Activated naive CD4-positive, alpha-beta T cell treated with anti-CD3 and anti-CD28 coated beads, Interleukin-2, amount 50 U/mL, for 24 hours (primary cell): ENCODE measurements at regions not wholly inside any gene's neighbourhood (a gene's known extent, or its start where the extent isn't known, plus 50 kb on each side); places are given as distances from the start of the nearest gene placed in this dataset.

ENCODE experiments used
- H3K27ac Mint-ChIP-seq: one replicate; pipeline ENCODE4 v1.8.0; 2021; ENCODE audit warnings: mild to moderate bottlenecking, mixed read lengths
- H3K27me3 Mint-ChIP-seq: one replicate; pipeline ENCODE4 v1.8.0; 2021; ENCODE audit warnings: mixed read lengths
- H3K36me3 Mint-ChIP-seq: one replicate; pipeline ENCODE4 v1.8.0; 2021; ENCODE audit warnings: mixed read lengths
- H3K4me1 Mint-ChIP-seq: one replicate; pipeline ENCODE4 v1.8.0; 2021; ENCODE audit warnings: mixed read lengths
- H3K4me3 Mint-ChIP-seq: one replicate; pipeline ENCODE4 v1.8.0; 2021; ENCODE audit warnings: mild to moderate bottlenecking, mixed read lengths
- H3K9me3 Mint-ChIP-seq: one replicate; pipeline ENCODE4 v1.8.0; 2021; ENCODE audit warnings: mixed read lengths

DNA sequence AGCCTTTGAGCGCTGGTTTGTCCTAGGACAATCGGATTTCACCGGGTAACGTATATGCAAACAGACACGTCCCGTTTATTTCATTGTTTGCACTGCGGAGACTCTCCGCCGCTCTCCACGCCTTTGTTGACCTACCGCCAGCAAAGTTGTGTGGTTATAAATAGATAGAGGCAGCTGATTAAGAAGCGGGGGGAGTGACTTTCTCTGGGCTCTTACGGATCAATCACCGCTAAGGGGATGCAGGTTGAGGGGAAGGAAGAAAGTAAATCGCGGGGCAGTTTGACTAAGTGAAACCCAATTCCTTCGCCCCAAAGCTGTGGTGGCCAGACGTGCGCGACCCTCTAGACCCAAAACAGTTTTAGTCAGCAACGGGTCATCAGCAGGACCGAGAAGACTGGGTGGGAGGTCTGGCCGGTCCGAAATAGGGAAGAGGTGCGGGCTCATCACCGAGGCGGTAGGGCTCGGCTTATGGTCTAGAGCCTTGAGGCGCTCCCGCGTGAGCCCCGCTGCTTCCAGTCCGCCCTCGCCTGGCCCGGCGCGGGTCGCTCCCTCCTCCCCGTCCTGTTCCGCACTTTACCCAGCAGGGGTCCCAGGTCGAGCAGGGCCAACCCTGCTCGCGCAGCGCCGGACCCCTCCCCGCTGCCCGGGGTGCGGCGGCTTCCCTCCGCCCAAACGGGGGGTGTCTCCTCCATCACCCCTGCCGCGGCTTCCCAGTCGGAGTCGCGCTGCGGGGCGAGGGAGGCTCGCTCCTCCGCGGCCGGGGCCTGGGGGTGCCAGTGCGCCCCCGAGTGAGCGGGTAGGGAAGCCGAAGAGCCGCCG is 120.8 kb upstream of the RRP15 start:
- Mint-ChIP-seq H3K27me3 (peaks cover 42% of the 10 kb centered on the region), H3K4me3 (peak overlapping the region; percentile 84), H3K27ac (no peak overlapping the region), H3K9me3 (peaks cover 13% of the 10 kb centered on the region), H3K36me3 (peaks cover 1% of the 10 kb centered on the region), H3K4me1 (peaks cover 15% of the 10 kb centered on the region)

- Mint-ChIP-seq H3K27ac (no peak overlapping the region), H3K27me3 (peaks cover 39% of the 10 kb centered on the region), H3K9me3 (peaks cover 13% of the 10 kb centered on the region), H3K4me1 (peaks cover 15% of the 10 kb centered on the region), H3K4me3 (peak overlapping the region; percentile 67), H3K36me3 (peaks cover 1% of the 10 kb centered on the region)
Measured at GRCh38 chr1:218164930-218165700, 120.0 kb upstream of the RRP15 start.

- Mint-ChIP-seq H3K36me3 (peaks cover 1% of the 10 kb centered on the region), H3K27ac (no peak overlapping the region), H3K4me1 (peaks cover 15% of the 10 kb centered on the region), H3K27me3 (peaks cover 38% of the 10 kb centered on the region), H3K4me3 (peak overlapping the region; percentile 67), H3K9me3 (peaks cover 10% of the 10 kb centered on the region)
Measured at GRCh38 chr1:218165701-218166114, 119.4 kb upstream of the RRP15 start.

DNA sequence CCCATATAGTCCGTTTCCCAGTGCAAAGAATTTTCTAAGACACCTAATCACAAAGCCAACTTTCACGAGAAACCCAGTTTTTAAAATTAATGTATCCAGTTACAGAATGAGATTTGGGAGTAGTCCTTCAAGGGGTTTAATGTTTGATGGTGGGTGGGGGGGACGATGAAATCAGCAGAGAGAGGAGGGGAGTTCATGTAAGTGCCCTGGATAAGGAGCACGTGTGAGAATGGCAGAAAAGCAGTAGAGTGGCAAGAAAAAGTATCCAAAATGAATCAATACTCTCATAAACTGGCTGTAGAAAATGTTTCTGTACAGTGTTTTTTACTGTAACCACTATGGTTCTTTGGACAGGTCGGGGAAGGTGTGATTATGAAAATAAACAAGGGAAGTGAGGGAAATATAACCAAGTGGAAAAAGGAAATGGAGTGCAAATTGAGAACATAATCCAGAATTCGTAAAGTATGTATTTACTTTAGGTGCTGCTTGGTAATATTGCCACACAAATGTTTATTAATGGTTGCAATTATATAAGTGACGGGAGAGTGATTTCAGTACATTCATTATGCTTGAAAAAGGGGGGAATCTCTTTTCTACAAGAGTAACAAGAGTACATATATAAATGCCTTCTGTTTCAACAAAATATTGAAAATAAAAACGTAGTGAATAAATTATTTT is 118.7 kb upstream of the RRP15 start:
- Mint-ChIP-seq H3K4me1 (peaks cover 15% of the 10 kb centered on the region), H3K27me3 (peaks cover 38% of the 10 kb centered on the region), H3K27ac (no peak overlapping the region), H3K9me3 (peaks cover 7% of the 10 kb centered on the region), H3K36me3 (peaks cover 1% of the 10 kb centered on the region), H3K4me3 (peak overlapping the region; percentile 67)

GRCh38 chr1:218171302-218171893 is 113.7 kb upstream of the RRP15 start:
- H3K9me3 Mint-ChIP-seq: peaks cover 3% of the 10 kb centered on the region
- H3K27ac Mint-ChIP-seq: no peak overlapping the region
- H3K36me3 Mint-ChIP-seq: no peaks in the 10 kb centered on the region
- no peak overlapping the region for H3K4me3 Mint-ChIP-seq
- H3K27me3 Mint-ChIP-seq: peaks cover 21% of the 10 kb centered on the region
- no peaks in the 10 kb centered on the region for H3K4me1 Mint-ChIP-seq

DNA sequence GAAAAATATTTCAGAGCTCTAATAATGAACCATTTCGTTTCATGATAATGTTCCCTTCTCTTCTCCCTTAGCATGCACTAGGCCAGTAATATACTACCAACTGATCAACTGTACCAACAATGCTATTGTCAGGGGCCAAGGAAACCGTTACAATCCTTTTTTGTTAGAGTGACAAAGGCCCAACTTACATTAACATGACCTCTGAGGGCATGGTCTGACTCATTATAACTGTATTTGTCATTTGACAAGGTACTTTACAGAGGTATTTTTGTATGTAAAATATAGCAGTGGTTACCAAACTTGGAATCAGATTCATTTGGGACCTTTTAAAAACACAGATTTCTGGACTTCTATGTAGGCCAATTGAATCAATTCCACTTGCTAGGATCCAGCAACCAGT is 102.6 kb upstream of the RRP15 start:
- Mint-ChIP-seq H3K27ac (no peak overlapping the region), H3K27me3 (peaks cover 3% of the 10 kb centered on the region), H3K4me3 (no peak overlapping the region), H3K4me1 (no peaks in the 10 kb centered on the region), H3K9me3 (no peaks in the 10 kb centered on the region), H3K36me3 (no peaks in the 10 kb centered on the region)

DNA sequence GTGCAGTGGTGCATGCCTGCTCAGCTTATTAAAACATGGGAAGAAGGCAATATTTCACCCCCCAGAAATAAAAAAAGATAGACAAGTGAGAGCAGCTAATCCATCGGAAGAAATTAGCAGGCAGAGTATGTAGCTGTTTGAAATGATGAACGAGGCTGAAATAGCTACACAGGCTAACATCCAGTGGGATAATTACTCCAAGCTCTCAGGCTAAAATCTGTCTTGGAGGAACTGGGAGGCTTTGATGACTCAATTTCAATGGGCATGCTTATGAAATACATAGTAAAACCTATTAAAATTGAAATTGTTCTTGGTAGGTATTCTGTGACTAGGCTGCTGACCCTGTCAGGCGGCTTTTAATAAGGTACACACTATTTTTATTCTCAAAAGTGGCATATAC is 84.1 kb upstream of the RRP15 start:
- H3K9me3 Mint-ChIP-seq: peaks cover 6% of the 10 kb centered on the region
- no peak overlapping the region for H3K27ac Mint-ChIP-seq
- H3K4me1 Mint-ChIP-seq: no peaks in the 10 kb centered on the region
- no peaks in the 10 kb centered on the region for H3K36me3 Mint-ChIP-seq
- H3K4me3 Mint-ChIP-seq: no peak overlapping the region
- no peaks in the 10 kb centered on the region for H3K27me3 Mint-ChIP-seq

- Mint-ChIP-seq H3K27me3 (no peaks in the 10 kb centered on the region), H3K36me3 (no peaks in the 10 kb centered on the region), H3K9me3 (peaks cover 6% of the 10 kb centered on the region), H3K27ac (no peak overlapping the region), H3K4me1 (no peaks in the 10 kb centered on the region), H3K4me3 (no peak overlapping the region)
Measured at GRCh38 chr1:218201601-218202000, 83.5 kb upstream of the RRP15 start.

DNA sequence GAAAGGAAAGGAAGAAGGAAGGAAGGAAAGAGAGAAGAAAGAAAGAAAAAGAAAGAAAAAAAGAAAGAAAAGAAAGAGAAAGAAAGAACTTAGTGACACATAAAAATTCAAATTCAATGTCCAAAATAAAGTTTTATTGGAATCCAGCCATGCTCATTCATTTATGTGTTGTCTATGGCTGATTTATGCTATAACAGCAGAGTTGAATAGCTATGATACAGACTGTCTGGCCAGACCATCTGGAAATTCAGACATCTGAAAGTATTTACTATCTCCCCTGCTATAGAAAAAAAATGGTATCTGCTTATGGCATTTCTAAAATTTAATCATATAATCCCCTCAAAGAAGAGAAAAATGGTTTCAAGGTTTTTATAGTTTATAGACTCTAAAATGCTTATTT is 79.4 kb upstream of the RRP15 start:
- peaks cover 6% of the 10 kb centered on the region for H3K9me3 Mint-ChIP-seq
- no peak overlapping the region for H3K4me3 Mint-ChIP-seq
- peaks cover 7% of the 10 kb centered on the region for H3K27me3 Mint-ChIP-seq
- no peak overlapping the region for H3K27ac Mint-ChIP-seq
- H3K36me3 Mint-ChIP-seq: no peaks in the 10 kb centered on the region
- no peaks in the 10 kb centered on the region for H3K4me1 Mint-ChIP-seq

DNA sequence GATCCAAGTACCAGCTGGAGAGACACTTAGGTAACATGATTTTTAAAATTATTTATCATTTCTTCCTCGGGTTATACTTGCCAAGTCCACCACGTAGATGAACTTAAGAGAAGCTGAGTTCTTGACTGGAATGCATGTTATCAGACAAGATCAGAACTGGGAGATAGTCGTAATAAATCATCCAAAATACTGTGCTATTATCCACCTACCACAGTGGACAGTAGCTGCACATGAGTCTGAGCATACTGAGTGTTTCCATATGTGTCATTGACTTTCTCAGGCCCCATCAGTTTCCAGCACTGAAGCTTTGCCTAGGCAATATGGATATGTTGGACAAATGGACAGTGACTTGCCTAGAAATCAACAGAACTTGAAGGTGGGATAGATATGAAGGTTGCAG is 77.9 kb upstream of the RRP15 start:
- Mint-ChIP-seq H3K4me1 (no peaks in the 10 kb centered on the region), H3K9me3 (peaks cover 6% of the 10 kb centered on the region), H3K4me3 (no peak overlapping the region), H3K27ac (no peak overlapping the region), H3K36me3 (no peaks in the 10 kb centered on the region), H3K27me3 (peaks cover 8% of the 10 kb centered on the region)

DNA sequence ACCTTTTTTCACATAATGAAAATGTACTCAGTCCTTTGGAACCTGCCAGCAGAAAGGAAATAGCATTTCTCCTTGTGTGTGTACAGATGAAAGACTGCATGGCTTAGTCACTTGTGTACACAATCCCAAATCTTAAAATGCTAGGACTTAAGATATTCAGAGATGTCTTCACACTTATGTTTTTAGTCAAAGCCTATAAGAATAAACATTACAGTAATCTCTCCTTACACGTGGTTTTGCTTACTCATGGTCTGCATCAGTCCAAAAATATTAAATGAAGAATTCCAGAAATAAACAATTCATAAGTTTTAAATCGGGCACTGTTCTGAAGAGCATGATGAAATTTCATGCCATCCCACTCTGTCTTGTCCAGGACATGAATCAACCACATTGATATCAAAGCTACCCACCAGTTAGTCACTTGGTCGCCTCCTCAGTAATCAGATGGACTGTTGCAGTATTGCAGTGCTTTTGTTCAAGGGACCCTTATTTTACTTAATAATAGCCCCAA is 75.7 kb upstream of the RRP15 start:
- Mint-ChIP-seq H3K27me3 (peaks cover 10% of the 10 kb centered on the region), H3K4me3 (no peak overlapping the region), H3K9me3 (peaks cover 5% of the 10 kb centered on the region), H3K27ac (no peak overlapping the region), H3K36me3 (no peaks in the 10 kb centered on the region), H3K4me1 (no peaks in the 10 kb centered on the region)

- Mint-ChIP-seq H3K9me3 (no peaks in the 10 kb centered on the region), H3K27me3 (peaks cover 10% of the 10 kb centered on the region), H3K4me3 (no peak overlapping the region)
Measured at GRCh38 chr1:218211241-218211640, 73.9 kb upstream of the RRP15 start.

GRCh38 chr1:218217040-218217439 is 68.1 kb upstream of the RRP15 start:
- peaks cover 17% of the 10 kb centered on the region for H3K27me3 Mint-ChIP-seq
- no peak overlapping the region for H3K27ac Mint-ChIP-seq
- no peak overlapping the region for H3K4me3 Mint-ChIP-seq
- H3K4me1 Mint-ChIP-seq: no peaks in the 10 kb centered on the region
- H3K9me3 Mint-ChIP-seq: no peaks in the 10 kb centered on the region
- H3K36me3 Mint-ChIP-seq: no peaks in the 10 kb centered on the region

More at GRCh38 chr1:218211241-218211640, 73.9 kb upstream of the RRP15 start:
- Mint-ChIP-seq H3K27ac (no peak overlapping the region), H3K4me1 (no peaks in the 10 kb centered on the region), H3K36me3 (no peaks in the 10 kb centered on the region)

DNA sequence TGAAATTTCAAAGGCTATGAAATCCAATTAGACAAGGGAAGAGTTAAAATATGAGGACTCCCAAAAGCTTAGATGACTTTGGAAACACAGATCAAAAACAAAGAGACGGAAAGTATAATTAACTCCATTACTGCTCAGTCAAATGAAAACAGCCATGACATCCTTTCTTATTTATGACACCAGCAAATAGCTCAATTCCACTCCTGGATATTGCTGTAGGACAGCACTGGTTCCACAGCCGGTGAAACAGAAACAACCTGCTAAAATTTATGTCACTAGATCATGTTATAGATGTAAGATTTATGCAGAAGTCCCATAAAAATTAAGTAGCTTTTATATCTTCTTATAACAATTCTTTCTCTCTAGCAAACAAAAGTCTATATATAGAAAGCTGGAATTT is 65.6 kb upstream of the RRP15 start:
- H3K9me3 Mint-ChIP-seq: no peaks in the 10 kb centered on the region
- H3K36me3 Mint-ChIP-seq: no peaks in the 10 kb centered on the region
- H3K4me3 Mint-ChIP-seq: no peak overlapping the region
- no peak overlapping the region for H3K27ac Mint-ChIP-seq
- no peaks in the 10 kb centered on the region for H3K4me1 Mint-ChIP-seq
- peaks cover 16% of the 10 kb centered on the region for H3K27me3 Mint-ChIP-seq

GRCh38 chr1:218224101-218224500 is 61.0 kb upstream of the RRP15 start:
- no peaks in the 10 kb centered on the region for H3K9me3 Mint-ChIP-seq
- no peak overlapping the region for H3K27ac Mint-ChIP-seq
- H3K4me1 Mint-ChIP-seq: no peaks in the 10 kb centered on the region
- no peaks in the 10 kb centered on the region for H3K36me3 Mint-ChIP-seq
- H3K27me3 Mint-ChIP-seq: peaks cover 8% of the 10 kb centered on the region
- no peak overlapping the region for H3K4me3 Mint-ChIP-seq
